ENCODE measurements at regions not wholly inside any gene's neighbourhood (a gene's known extent, or its start where the extent isn't known, plus 50 kb on each side); places are given as distances from the start of the nearest gene placed in this dataset.

- Mint-ChIP-seq H3K4me3 (no peak overlapping the region), H3K4me1 (no peaks in the 10 kb centered on the region), H3K27ac (no peak overlapping the region), H3K27me3 (no peaks in the 10 kb centered on the region), H3K9me3 (peaks cover 0 to 17% of the 10 kb centered on the region in 2 donors)
- no peak for DNase-seq
- no peak for ATAC-seq
Measured at GRCh38 chr15:24733659-24734058, 58.1 kb downstream of the NPAP1 start.

GRCh38 chr15:24734396-24734795 is 58.8 kb downstream of the NPAP1 start:
- no peak overlapping the region for H3K4me3 Mint-ChIP-seq
- peaks cover 0 to 10% of the 10 kb centered on the region in 2 donors for H3K9me3 Mint-ChIP-seq
- no peak overlapping the region for H3K27ac Mint-ChIP-seq
- no peak for DNase-seq
- ATAC-seq, result no peak
- no peaks in the 10 kb centered on the region for H3K27me3 Mint-ChIP-seq
- no peaks in the 10 kb centered on the region for H3K4me1 Mint-ChIP-seq

- Mint-ChIP-seq H3K27ac (no peak overlapping the region), H3K4me1 (no peaks in the 10 kb centered on the region), H3K4me3 (no peak overlapping the region), H3K27me3 (no peaks in the 10 kb centered on the region), H3K9me3 (peaks cover 11 to 28% of the 10 kb centered on the region in 2 donors)
- ATAC-seq (no peak), DNase-seq (no peak)
Measured at GRCh38 chr15:24745290-24745689, 69.7 kb downstream of the NPAP1 start.

- Mint-ChIP-seq H3K9me3 (peaks cover 11 to 28% of the 10 kb centered on the region in 2 donors), H3K4me3 (no peak overlapping the region), H3K27me3 (no peaks in the 10 kb centered on the region), H3K27ac (no peak overlapping the region), H3K4me1 (no peaks in the 10 kb centered on the region)
- ATAC-seq, result no peak
- no peak for DNase-seq
Measured at GRCh38 chr15:24746094-24746493, 70.5 kb downstream of the NPAP1 start.

- Mint-ChIP-seq H3K4me3 (no peak overlapping the region), H3K27ac (no peak overlapping the region), H3K4me1 (no peaks in the 10 kb centered on the region), H3K27me3 (no peaks in the 10 kb centered on the region), H3K9me3 (peaks cover 0 to 15% of the 10 kb centered on the region in 2 donors)
- ATAC-seq (no peak), DNase-seq (no peak)
Measured at GRCh38 chr15:24747376-24747775, 71.8 kb downstream of the NPAP1 start.

GRCh38 chr15:24748812-24749439 is 73.4 kb downstream of the NPAP1 start:
- H3K4me3 Mint-ChIP-seq, result no peak overlapping the region
- ATAC-seq, result no peak
- H3K9me3 Mint-ChIP-seq, result peaks cover 0 to 15% of the 10 kb centered on the region in 2 donors
- no peaks in the 10 kb centered on the region for H3K27me3 Mint-ChIP-seq
- no peaks in the 10 kb centered on the region for H3K4me1 Mint-ChIP-seq
- DNase-seq, result no peak
- no peak overlapping the region for H3K27ac Mint-ChIP-seq

GRCh38 chr15:24752354-24752753 is 76.8 kb downstream of the NPAP1 start:
- H3K9me3 Mint-ChIP-seq, result peaks cover 0 to 14% of the 10 kb centered on the region in 2 donors
- no peaks in the 10 kb centered on the region for H3K4me1 Mint-ChIP-seq
- DNase-seq (no peak), ATAC-seq (no peak)
- H3K4me3 Mint-ChIP-seq, result no peak overlapping the region
- H3K27ac Mint-ChIP-seq, result no peak overlapping the region
- no peaks in the 10 kb centered on the region for H3K27me3 Mint-ChIP-seq

GRCh38 chr15:24756101-24756500 is 80.5 kb downstream of the NPAP1 start:
- Mint-ChIP-seq H3K4me1 (no peaks in the 10 kb centered on the region), H3K4me3 (no peak overlapping the region), H3K27ac (peak overlapping the region in 1 of 2 donors; percentile 63), H3K9me3 (no peaks in the 10 kb centered on the region), H3K27me3 (no peaks in the 10 kb centered on the region)
- ATAC-seq (no peak), DNase-seq (no peak)

- Mint-ChIP-seq H3K27me3 (no peaks in the 10 kb centered on the region), H3K9me3 (peaks cover 0 to 6% of the 10 kb centered on the region in 2 donors), H3K4me3 (no peak overlapping the region)
Measured at GRCh38 chr15:24760066-24760465, 84.5 kb downstream of the NPAP1 start.

GRCh38 chr15:24761704-24762302 is 86.2 kb downstream of the NPAP1 start:
- ATAC-seq (no peak), DNase-seq (no peak)
- Mint-ChIP-seq H3K9me3 (peaks cover 0 to 6% of the 10 kb centered on the region in 2 donors), H3K27ac (no peak overlapping the region), H3K4me1 (peaks cover 14% of the 10 kb centered on the region), H3K4me3 (no peak overlapping the region), H3K27me3 (no peaks in the 10 kb centered on the region)

More at GRCh38 chr15:24760066-24760465, 84.5 kb downstream of the NPAP1 start:
- DNase-seq, result no peak
- Mint-ChIP-seq H3K4me1 (peaks cover 13% of the 10 kb centered on the region), H3K27ac (no peak overlapping the region)
- no peak for ATAC-seq

GRCh38 chr15:24763891-24764290 is 88.3 kb downstream of the NPAP1 start:
- no peaks in the 10 kb centered on the region for H3K27me3 Mint-ChIP-seq
- ATAC-seq (no peak), DNase-seq (no peak)
- no peak overlapping the region for H3K4me3 Mint-ChIP-seq
- peaks cover 14% of the 10 kb centered on the region for H3K4me1 Mint-ChIP-seq
- H3K9me3 Mint-ChIP-seq, result peaks cover 0 to 6% of the 10 kb centered on the region in 2 donors
- H3K27ac Mint-ChIP-seq, result no peak overlapping the region

- ATAC-seq, result peak; percentile 90
- DNase-seq, result no peak
- Mint-ChIP-seq H3K27me3 (no peaks in the 10 kb centered on the region), H3K4me1 (peaks cover 14% of the 10 kb centered on the region), H3K27ac (no peak overlapping the region), H3K9me3 (peaks cover 0 to 6% of the 10 kb centered on the region in 2 donors), H3K4me3 (no peak overlapping the region)
Measured at GRCh38 chr15:24764375-24765171, 89.0 kb downstream of the NPAP1 start.

- H3K27me3 Mint-ChIP-seq, result no peaks in the 10 kb centered on the region
- no peak for DNase-seq
- ATAC-seq, result no peak
Measured at GRCh38 chr15:24766511-24767133, 91.0 kb downstream of the NPAP1 start.

GRCh38 chr15:24772266-24772665 is 96.7 kb downstream of the NPAP1 start:
- DNase-seq, result no peak
- no peaks in the 10 kb centered on the region for H3K27me3 Mint-ChIP-seq
- peaks cover 8% of the 10 kb centered on the region for H3K4me1 Mint-ChIP-seq
- H3K4me3 Mint-ChIP-seq, result peak overlapping the region; percentile 14 to 47
- no peak for ATAC-seq
- peaks cover 28 to 31% of the 10 kb centered on the region in 2 donors for H3K9me3 Mint-ChIP-seq
- peak overlapping the region in 1 of 2 donors; percentile 69 for H3K27ac Mint-ChIP-seq

More at GRCh38 chr15:24766511-24767133, 91.0 kb downstream of the NPAP1 start:
- no peak overlapping the region for H3K4me3 Mint-ChIP-seq
- H3K4me1 Mint-ChIP-seq, result peaks cover 14% of the 10 kb centered on the region
- peaks cover 2 to 7% of the 10 kb centered on the region in 2 donors for H3K9me3 Mint-ChIP-seq
- no peak overlapping the region for H3K27ac Mint-ChIP-seq

- Mint-ChIP-seq H3K9me3 (peaks cover 31% of the 10 kb centered on the region in 2 donors), H3K27me3 (no peaks in the 10 kb centered on the region), H3K4me1 (peaks cover 8% of the 10 kb centered on the region), H3K4me3 (peak overlapping the region; percentile 90 to 91), H3K27ac (peak overlapping the region; percentile 95 to 98)
- DNase-seq, result peak; percentile 69 to 84
- ATAC-seq, result peak; percentile 98
Measured at GRCh38 chr15:24772686-24773373, 97.3 kb downstream of the NPAP1 start.
